HUES48 (cell line): ENCODE measurements at regions not wholly inside any gene's neighbourhood (a gene's known extent, or its start where the extent isn't known, plus 50 kb on each side); places are given as distances from the start of the nearest gene placed in this dataset.
"Not testable (repeated sequence)": the region's sequence is repeated elsewhere in the genome, so short reads cannot be mapped to it uniquely, and the experiment has no call there.

Source experiments
- H3K27ac ChIP-seq: one replicate; pipeline ENCODE4 v1.7.0; 2013; ENCODE audit warnings: low read depth, low read length, inconsistent platforms
- H3K27me3 ChIP-seq: 2 replicates; pipeline ENCODE4 v1.6.1; 2013; ENCODE audit warnings: mild to moderate bottlenecking, low read length; ENCODE audit not compliant: control insufficient read depth, insufficient read depth
- H3K36me3 ChIP-seq: 2 replicates; pipeline ENCODE4 v1.6.1; 2013; ENCODE audit warnings: low read length; ENCODE audit not compliant: control insufficient read depth, insufficient read depth
- H3K4me1 ChIP-seq: 2 replicates; pipeline ENCODE4 v1.6.1; 2013; ENCODE audit warnings: mild to moderate bottlenecking, low read length; ENCODE audit not compliant: control insufficient read depth, insufficient read depth
- H3K4me3 ChIP-seq: 2 replicates; pipeline ENCODE4 v1.5.1; 2013; ENCODE audit warnings: mild to moderate bottlenecking, low read depth, low read length
- H3K9ac ChIP-seq: 2 replicates; pipeline ENCODE4 v1.6.1; 2013; ENCODE audit warnings: mild to moderate bottlenecking, low read depth, low read length, moderate library complexity
- H3K9me3 ChIP-seq: 2 replicates; pipeline ENCODE4 v1.6.1; 2013; ENCODE audit warnings: low read length; ENCODE audit not compliant: control insufficient read depth, insufficient read depth

GRCh38 chr2:71988170-71988569, 159.5 kb downstream of the CYP26B1 start:
- H3K27me3 ChIP-seq, result no peaks in the 10 kb centered on the region
- no peak overlapping the region for H3K27ac ChIP-seq
- H3K9ac ChIP-seq, result no peak overlapping the region
- no peaks in the 10 kb centered on the region for H3K9me3 ChIP-seq
- H3K36me3 ChIP-seq, result no peaks in the 10 kb centered on the region
- 0 out of 2 replicates have a peak, but pooled peaks cover 6% of the 10 kb centered on the region for H3K4me1 ChIP-seq
- H3K4me3 ChIP-seq, result no peak overlapping the region

GRCh38 chr2:71976685-71977084, 171.0 kb downstream of the CYP26B1 start:
- Histone ChIP-seq H3K9ac (no peak overlapping the region), H3K36me3 (no peaks in the 10 kb centered on the region), H3K4me3 (no peak overlapping the region), H3K27me3 (no peaks in the 10 kb centered on the region), H3K27ac (no peak overlapping the region), H3K4me1 (no peaks in the 10 kb centered on the region), H3K9me3 (peaks cover 4% of the 10 kb centered on the region; the same call in 1 of the 2 replicates)

- Histone ChIP-seq H3K4me3 (no peak overlapping the region), H3K9me3 (peaks cover 4% of the 10 kb centered on the region; the same call in 1 of the 2 replicates), H3K4me1 (no peaks in the 10 kb centered on the region), H3K27me3 (no peaks in the 10 kb centered on the region), H3K27ac (no peak overlapping the region), H3K9ac (no peak overlapping the region), H3K36me3 (no peaks in the 10 kb centered on the region)
Observed at GRCh38 chr2:71974846-71975245, 172.8 kb downstream of the CYP26B1 start.

GRCh38 chr2:71971493-71971892, 176.2 kb downstream of the CYP26B1 start:
- Histone ChIP-seq H3K27me3 (no peaks in the 10 kb centered on the region), H3K4me1 (no peaks in the 10 kb centered on the region), H3K36me3 (no peaks in the 10 kb centered on the region), H3K27ac (no peak overlapping the region), H3K4me3 (no peak overlapping the region), H3K9ac (no peak overlapping the region), H3K9me3 (no peaks in the 10 kb centered on the region)

- Histone ChIP-seq H3K27ac (no peak overlapping the region), H3K9me3 (no peaks in the 10 kb centered on the region), H3K27me3 (no peaks in the 10 kb centered on the region; the same call in 1 of the 2 replicates), H3K4me3 (no peak overlapping the region), H3K9ac (no peak overlapping the region), H3K4me1 (no peaks in the 10 kb centered on the region), H3K36me3 (no peaks in the 10 kb centered on the region)
Observed at GRCh38 chr2:71965530-71965929, 182.1 kb downstream of the CYP26B1 start.

GRCh38 chr2:71962911-71963694, 184.6 kb downstream of the CYP26B1 start:
- H3K9ac ChIP-seq, result no peak overlapping the region
- H3K4me1 ChIP-seq, result no peaks in the 10 kb centered on the region
- no peak overlapping the region for H3K27ac ChIP-seq
- H3K4me3 ChIP-seq, result no peak overlapping the region
- no peaks in the 10 kb centered on the region; the same call in 1 of the 2 replicates for H3K27me3 ChIP-seq
- no peaks in the 10 kb centered on the region for H3K36me3 ChIP-seq
- peaks cover 12% of the 10 kb centered on the region; the same call in 1 of the 2 replicates for H3K9me3 ChIP-seq

GRCh38 chr2:71962350-71962749, 185.3 kb downstream of the CYP26B1 start:
- no peaks in the 10 kb centered on the region for H3K4me1 ChIP-seq
- H3K9me3 ChIP-seq, result peaks cover 20% of the 10 kb centered on the region
- no peaks in the 10 kb centered on the region; the same call in 1 of the 2 replicates for H3K27me3 ChIP-seq
- H3K27ac ChIP-seq, result no peak overlapping the region
- no peak overlapping the region for H3K4me3 ChIP-seq
- no peaks in the 10 kb centered on the region for H3K36me3 ChIP-seq
- H3K9ac ChIP-seq, result no peak overlapping the region

- no peak overlapping the region for H3K9ac ChIP-seq
- no peak overlapping the region for H3K27ac ChIP-seq
- no peak overlapping the region for H3K4me3 ChIP-seq
- no peaks in the 10 kb centered on the region; the same call in 1 of the 2 replicates for H3K27me3 ChIP-seq
- H3K4me1 ChIP-seq, result no peaks in the 10 kb centered on the region
- H3K36me3 ChIP-seq, result no peaks in the 10 kb centered on the region
- H3K9me3 ChIP-seq, result peaks cover 22% of the 10 kb centered on the region
Observed at GRCh38 chr2:71961289-71962027, 186.2 kb downstream of the CYP26B1 start.

GRCh38 chr2:71959494-71959893, 188.2 kb downstream of the CYP26B1 start:
- H3K9ac ChIP-seq, result no peak overlapping the region
- no peak overlapping the region for H3K27ac ChIP-seq

GRCh38 chr2:71958426-71958825, 189.2 kb downstream of the CYP26B1 start:
- not testable (repeated sequence) for H3K4me3 ChIP-seq, H3K36me3 ChIP-seq, H3K9ac ChIP-seq, H3K27ac ChIP-seq, H3K4me1 ChIP-seq, H3K27me3 ChIP-seq
- peaks cover 24% of the 10 kb centered on the region for H3K9me3 ChIP-seq

More at GRCh38 chr2:71959494-71959893, 188.2 kb downstream of the CYP26B1 start:
- H3K4me3 ChIP-seq, result no peak overlapping the region
- no peaks in the 10 kb centered on the region for H3K36me3 ChIP-seq
- peaks cover 24% of the 10 kb centered on the region for H3K9me3 ChIP-seq
- H3K4me1 ChIP-seq, result no peaks in the 10 kb centered on the region
- no peaks in the 10 kb centered on the region; the same call in 1 of the 2 replicates for H3K27me3 ChIP-seq
